Fibroblast of the aortic adventitia (primary cell): ENCODE measurements at regions not wholly inside any gene's neighbourhood (a gene's known extent, or its start where the extent isn't known, plus 50 kb on each side); places are given as distances from the start of the nearest gene placed in this dataset.

Experiments
- DNase-seq: peaks from one replicate; pipeline ENCODE4 v3.0.0-alpha.2; 2010; ENCODE audit warnings: low read depth
- H3K4me3 ChIP-seq: 2 replicates; pipeline ENCODE4 v1.5.1; 2011; ENCODE audit warnings: low read depth, mild to moderate bottlenecking, control low read depth, low read length, moderate library complexity
- CTCF ChIP-seq: IDR thresholded peaks from 2 replicates; pipeline ENCODE4 v1.5.1; 2011; ENCODE audit warnings: mild to moderate bottlenecking, low read length, control low read depth, inconsistent platforms; ENCODE audit not compliant: insufficient read depth

- no peak for TF ChIP-seq CTCF
- H3K4me3 ChIP-seq, result no peak overlapping the region
- DNase-seq, result no peak
Observed at GRCh38 chr9:121550041-121550440, 50.4 kb upstream of the GGTA1 start.

GRCh38 chr9:121550569-121551512, 51.2 kb upstream of the GGTA1 start:
- peak; percentile 49 for DNase-seq
- peak; percentile 83 for TF ChIP-seq CTCF
- peak overlapping the region; percentile 40 for H3K4me3 ChIP-seq

GRCh38 chr9:121551985-121552753, 52.5 kb upstream of the GGTA1 start:
- H3K4me3 ChIP-seq, result no peak overlapping the region
- TF ChIP-seq CTCF, result no peak
- no peak for DNase-seq

- H3K4me3 ChIP-seq, result no peak overlapping the region
- no peak for TF ChIP-seq CTCF
- DNase-seq, result no peak
Observed at GRCh38 chr9:121556082-121556481, 56.4 kb upstream of the GGTA1 start.

- TF ChIP-seq CTCF, result no peak
- DNase-seq, result peak; percentile 96
- H3K4me3 ChIP-seq, result no peak overlapping the region
Observed at GRCh38 chr9:121556580-121556979, 56.9 kb upstream of the GGTA1 start.

- no peak for TF ChIP-seq CTCF
- no peak overlapping the region for H3K4me3 ChIP-seq
- peak; percentile 77 for DNase-seq
Observed at GRCh38 chr9:121557581-121558447, 58.2 kb upstream of the GGTA1 start.
